IMR-90 (cell line): ENCODE measurements at regions not wholly inside any gene's neighbourhood (a gene's known extent, or its start where the extent isn't known, plus 50 kb on each side); places are given as distances from the start of the nearest gene placed in this dataset.

Experiments used
- BHLHE40 ChIP-seq: fragments of 150-350 bp; IDR thresholded peaks from 2 replicates; pipeline ENCODE4 v1.6.1; 2016; ENCODE audit warnings: mild to moderate bottlenecking, low read depth, low read length
- MAZ ChIP-seq: IDR thresholded peaks from 2 replicates; pipeline ENCODE4 v1.6.1; 2012; ENCODE audit warnings: low read depth, mild to moderate bottlenecking, low read length, improper control_type of control experiment, moderate library complexity, borderline replicate concordance
- NFE2L2 ChIP-seq: fragments of 150-350 bp; IDR thresholded peaks from 2 replicates; pipeline ENCODE4 v1.6.1; 2016; ENCODE audit warnings: low read depth, mild to moderate bottlenecking, low read length
- TF ChIP-seq, protein P1 (sequence below): conservative IDR thresholded peaks from 2 replicates; pipeline ENCODE4 v1.5.1; 2012; ENCODE audit warnings: mild to moderate bottlenecking, low read depth, low read length, improper control_type of control experiment

DNA sequence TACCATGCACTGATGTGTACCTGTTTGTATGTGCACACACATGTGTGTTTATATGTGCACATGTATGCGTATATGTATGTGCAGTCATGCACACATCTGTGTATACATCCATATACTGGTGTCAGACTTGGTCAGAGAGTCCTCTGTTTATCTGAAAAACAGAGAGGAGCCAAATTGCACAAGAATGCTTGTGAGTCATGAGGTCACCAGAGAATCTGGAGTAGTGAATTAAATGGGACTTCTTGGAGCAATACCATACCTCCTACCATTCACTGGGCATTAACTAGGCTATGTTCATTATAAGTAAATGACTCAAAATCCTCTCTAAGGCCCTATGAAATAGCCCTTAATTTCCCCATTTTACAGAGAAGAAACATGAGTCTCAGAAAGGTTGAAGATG lies 272.1 kb upstream of the C1orf87 start:
- TF ChIP-seq NFE2L2 (no peak), MAZ (no peak), BHLHE40 (no peak)
- TF ChIP-seq, protein P1, sequence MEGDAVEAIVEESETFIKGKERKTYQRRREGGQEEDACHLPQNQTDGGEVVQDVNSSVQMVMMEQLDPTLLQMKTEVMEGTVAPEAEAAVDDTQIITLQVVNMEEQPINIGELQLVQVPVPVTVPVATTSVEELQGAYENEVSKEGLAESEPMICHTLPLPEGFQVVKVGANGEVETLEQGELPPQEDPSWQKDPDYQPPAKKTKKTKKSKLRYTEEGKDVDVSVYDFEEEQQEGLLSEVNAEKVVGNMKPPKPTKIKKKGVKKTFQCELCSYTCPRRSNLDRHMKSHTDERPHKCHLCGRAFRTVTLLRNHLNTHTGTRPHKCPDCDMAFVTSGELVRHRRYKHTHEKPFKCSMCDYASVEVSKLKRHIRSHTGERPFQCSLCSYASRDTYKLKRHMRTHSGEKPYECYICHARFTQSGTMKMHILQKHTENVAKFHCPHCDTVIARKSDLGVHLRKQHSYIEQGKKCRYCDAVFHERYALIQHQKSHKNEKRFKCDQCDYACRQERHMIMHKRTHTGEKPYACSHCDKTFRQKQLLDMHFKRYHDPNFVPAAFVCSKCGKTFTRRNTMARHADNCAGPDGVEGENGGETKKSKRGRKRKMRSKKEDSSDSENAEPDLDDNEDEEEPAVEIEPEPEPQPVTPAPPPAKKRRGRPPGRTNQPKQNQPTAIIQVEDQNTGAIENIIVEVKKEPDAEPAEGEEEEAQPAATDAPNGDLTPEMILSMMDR = no peak
